ENCODE measurements at regions not wholly inside any gene's neighbourhood (a gene's known extent, or its start where the extent isn't known, plus 50 kb on each side); places are given as distances from the start of the nearest gene placed in this dataset.

DNA sequence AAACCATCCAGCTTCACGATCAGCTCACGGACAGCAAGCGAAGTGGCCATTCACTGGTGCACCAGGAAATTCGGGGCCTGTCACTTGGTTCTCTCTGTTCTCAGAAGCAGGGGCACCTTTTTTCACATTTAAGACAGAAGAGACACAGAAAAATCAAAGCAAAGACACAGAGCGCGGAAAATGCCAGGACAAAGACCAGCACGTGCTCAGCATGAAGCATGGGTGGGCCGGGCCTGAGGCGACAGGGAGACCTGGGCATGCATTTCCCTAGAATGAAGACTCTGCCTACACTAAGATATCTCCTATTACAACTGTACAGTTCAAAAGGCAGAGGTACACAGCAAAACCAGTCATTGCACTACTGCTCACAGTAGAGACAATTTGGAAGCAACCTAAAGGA lies 117.4 kb upstream of the ID2 start:
- H3K36me3 Mint-ChIP-seq (ENCODE audit: low read depth) = peaks cover 9% of the 10 kb centered on the region
- TF ChIP-seq, protein P1, sequence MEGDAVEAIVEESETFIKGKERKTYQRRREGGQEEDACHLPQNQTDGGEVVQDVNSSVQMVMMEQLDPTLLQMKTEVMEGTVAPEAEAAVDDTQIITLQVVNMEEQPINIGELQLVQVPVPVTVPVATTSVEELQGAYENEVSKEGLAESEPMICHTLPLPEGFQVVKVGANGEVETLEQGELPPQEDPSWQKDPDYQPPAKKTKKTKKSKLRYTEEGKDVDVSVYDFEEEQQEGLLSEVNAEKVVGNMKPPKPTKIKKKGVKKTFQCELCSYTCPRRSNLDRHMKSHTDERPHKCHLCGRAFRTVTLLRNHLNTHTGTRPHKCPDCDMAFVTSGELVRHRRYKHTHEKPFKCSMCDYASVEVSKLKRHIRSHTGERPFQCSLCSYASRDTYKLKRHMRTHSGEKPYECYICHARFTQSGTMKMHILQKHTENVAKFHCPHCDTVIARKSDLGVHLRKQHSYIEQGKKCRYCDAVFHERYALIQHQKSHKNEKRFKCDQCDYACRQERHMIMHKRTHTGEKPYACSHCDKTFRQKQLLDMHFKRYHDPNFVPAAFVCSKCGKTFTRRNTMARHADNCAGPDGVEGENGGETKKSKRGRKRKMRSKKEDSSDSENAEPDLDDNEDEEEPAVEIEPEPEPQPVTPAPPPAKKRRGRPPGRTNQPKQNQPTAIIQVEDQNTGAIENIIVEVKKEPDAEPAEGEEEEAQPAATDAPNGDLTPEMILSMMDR (IDR thresholded peaks at IDR 0.05; ENCODE audit: unreplicated experiment in 3 of 3) = no peak
- peaks cover 13% of the 10 kb centered on the region for H3K27me3 Mint-ChIP-seq (ENCODE audit: low read depth)
- H3K4me1 Mint-ChIP-seq = peaks cover 11% of the 10 kb centered on the region
- H3K9me3 Mint-ChIP-seq = peaks cover 21% of the 10 kb centered on the region
- H3K27ac Mint-ChIP-seq = no peak overlapping the region
- H3K4me3 Mint-ChIP-seq = no peak overlapping the region

DNA sequence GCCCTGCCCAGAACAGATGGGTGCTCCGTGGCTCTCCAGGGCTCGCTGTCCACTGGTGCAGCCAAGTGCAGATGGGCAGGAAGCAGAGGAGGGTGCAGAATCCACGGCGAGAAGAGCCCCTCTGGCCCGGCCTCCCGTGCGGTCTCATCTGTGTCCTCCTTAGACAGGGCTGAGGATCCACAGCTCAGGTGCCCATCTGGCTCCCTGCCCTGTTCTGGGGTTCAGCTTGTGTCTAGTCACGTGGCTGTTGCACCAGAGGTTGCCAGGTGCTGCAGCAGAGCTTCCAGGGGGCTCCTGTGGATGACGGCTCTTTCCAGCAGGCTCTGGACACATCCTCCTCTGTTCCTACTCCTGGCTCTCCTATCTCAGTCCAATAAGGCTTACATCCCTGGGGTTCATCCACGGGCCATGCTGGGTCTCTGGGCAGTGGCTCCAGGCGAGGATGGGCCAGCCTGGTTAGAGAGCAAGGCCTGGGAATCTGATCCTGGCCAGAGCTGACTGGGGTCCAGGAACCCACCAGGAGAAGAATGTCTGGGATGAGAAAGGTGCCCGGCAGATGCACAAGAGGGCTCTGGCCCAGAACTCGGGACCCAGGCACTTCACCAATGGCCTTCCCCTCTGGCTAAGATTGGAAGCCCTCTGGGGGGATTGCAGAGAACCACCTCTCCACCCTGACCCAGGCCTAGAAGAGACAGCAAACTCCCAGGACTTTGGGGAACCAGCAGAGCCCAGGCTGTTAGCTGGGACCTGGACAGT lies 116.3 kb upstream of the ID2 start:
- peaks cover 9% of the 10 kb centered on the region for H3K36me3 Mint-ChIP-seq (ENCODE audit: low read depth)
- TF ChIP-seq, protein P1 (IDR thresholded peaks at IDR 0.05; ENCODE audit: unreplicated experiment in 3 of 3) = no peak
- no peak overlapping the region for H3K4me3 Mint-ChIP-seq
- peaks cover 10% of the 10 kb centered on the region for H3K9me3 Mint-ChIP-seq
- no peak overlapping the region for H3K27ac Mint-ChIP-seq
- H3K4me1 Mint-ChIP-seq = peaks cover 11% of the 10 kb centered on the region
- peaks cover 13% of the 10 kb centered on the region for H3K27me3 Mint-ChIP-seq (ENCODE audit: low read depth)

DNA sequence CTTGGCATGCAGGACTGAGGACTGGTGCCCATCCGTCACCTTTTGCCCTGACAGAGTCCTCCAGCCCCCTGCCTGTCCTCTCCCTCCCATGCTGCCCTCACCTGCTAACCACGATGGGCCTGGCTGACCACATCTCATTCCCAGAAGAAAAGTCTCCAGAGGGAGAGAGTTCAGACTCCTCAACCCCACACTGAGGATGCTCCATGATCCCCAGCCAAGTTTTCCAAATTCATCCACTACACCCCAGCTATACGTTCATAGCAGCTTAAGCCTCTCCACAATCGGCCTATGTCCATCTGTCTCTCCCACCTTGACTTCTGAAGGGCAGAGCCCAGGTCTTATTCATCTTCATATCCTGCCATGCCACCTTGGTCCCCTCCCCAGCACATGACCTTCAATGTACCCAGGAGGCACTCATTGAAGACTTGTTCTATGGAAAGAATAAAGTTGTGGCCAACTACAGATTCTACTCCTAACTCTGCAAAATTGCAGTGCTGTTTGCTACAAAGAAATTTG lies 115.6 kb upstream of the ID2 start:
- Mint-ChIP-seq H3K27me3 (ENCODE audit: low read depth) (peaks cover 13% of the 10 kb centered on the region), H3K9me3 (peaks cover 7% of the 10 kb centered on the region), H3K4me1 (peaks cover 11% of the 10 kb centered on the region), H3K4me3 (no peak overlapping the region), H3K27ac (no peak overlapping the region), H3K36me3 (ENCODE audit: low read depth) (peaks cover 9% of the 10 kb centered on the region)
- TF ChIP-seq, protein P1 (IDR thresholded peaks at IDR 0.05; ENCODE audit: unreplicated experiment in 3 of 3) = no peak

DNA sequence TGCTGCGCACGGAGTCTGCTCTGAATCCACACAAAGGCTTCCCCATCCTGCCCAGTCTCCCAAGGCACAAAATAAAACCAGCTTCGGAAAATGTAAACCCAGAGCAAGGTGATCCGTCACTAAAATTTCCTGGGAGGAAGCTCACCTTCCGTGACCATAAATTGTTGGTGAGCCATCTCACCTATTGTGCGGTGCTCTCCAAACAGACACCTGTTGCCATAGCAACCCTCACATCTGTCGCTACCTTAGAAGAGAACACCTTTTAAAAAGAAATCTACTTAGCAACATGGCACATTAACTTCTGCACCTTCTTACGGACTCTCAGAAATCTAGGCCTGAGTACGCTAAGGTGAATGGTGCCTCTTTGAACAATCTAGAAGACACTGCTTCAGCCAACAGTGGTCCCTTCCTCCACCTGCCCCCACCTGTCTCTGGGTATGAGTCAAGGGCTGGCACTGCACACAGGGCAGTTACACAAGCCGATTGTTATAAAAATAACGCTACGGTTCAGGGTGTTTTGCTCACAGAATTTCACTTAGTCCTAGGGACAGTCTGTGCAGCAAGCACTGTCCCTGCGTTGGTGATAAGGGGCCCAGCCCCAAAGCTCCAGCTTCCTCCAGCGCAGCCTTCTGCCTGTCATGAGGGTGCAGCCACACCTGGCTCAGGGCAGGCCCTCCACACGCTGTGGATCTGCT lies 114.9 kb upstream of the ID2 start:
- Mint-ChIP-seq H3K9me3 (peaks cover 5% of the 10 kb centered on the region), H3K36me3 (ENCODE audit: low read depth) (peaks cover 7% of the 10 kb centered on the region), H3K4me3 (no peak overlapping the region), H3K4me1 (peaks cover 11% of the 10 kb centered on the region), H3K27me3 (ENCODE audit: low read depth) (peaks cover 13% of the 10 kb centered on the region), H3K27ac (peak overlapping the region in 2 of 3 experiments; percentile 1 to 76)
- TF ChIP-seq, protein P1 (IDR thresholded peaks at IDR 0.05; ENCODE audit: unreplicated experiment in 3 of 3) = no peak

DNA sequence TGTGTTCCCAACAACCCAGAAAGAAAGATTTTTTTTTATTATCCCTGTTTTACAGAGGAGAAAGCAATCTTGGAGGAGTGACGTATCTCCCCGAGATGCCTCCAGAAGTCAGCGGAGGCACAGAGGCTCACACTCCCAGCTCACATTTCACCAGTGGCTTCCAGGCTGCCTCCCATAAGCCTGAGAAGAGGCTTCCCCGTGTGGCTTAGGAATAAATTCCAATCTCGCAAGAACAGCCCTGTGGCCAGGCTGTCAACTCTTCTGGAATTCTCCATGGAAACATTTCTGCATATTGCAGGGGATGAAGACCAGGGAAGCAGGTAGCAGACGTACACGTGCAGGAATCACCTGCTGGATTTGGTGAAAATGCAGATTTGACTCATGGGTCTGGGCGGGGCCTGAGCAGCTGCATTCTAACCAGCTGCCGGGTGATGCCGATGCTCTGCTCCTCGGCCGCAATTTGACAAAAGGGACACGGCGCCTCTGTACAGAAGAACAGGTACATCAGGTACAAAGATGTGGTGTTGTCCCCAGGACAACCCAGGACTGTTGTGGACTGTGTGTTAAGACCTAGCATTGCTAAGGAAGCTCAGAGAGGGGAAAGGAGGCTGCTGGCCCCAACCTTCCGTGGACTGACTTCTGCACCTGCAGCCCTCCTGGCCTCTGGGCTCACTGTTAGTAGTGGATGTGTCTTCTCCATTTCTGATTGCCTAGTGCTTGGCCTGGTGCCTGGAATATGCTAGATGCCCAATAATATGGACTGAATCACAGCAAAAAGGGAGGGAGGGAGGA lies 114.2 kb upstream of the ID2 start:
- Mint-ChIP-seq H3K27ac (peak overlapping the region in 2 of 3 experiments; percentile 1 to 76), H3K4me1 (peaks cover 17% of the 10 kb centered on the region), H3K4me3 (no peak overlapping the region), H3K36me3 (ENCODE audit: low read depth) (peaks cover under 1% of the 10 kb centered on the region), H3K27me3 (ENCODE audit: low read depth) (peaks cover 13% of the 10 kb centered on the region), H3K9me3 (peaks cover 2% of the 10 kb centered on the region)
- TF ChIP-seq, protein P1 (IDR thresholded peaks at IDR 0.05; ENCODE audit: unreplicated experiment in 3 of 3) = no peak

Measured in nephron (organoid).